Type B pancreatic cell (in vitro differentiated cells): ENCODE measurements at regions not wholly inside any gene's neighbourhood (a gene's known extent, or its start where the extent isn't known, plus 50 kb on each side); places are given as distances from the start of the nearest gene placed in this dataset.
A peak's percentile ranks its signal among the peaks of the same experiment; 100 is the strongest.

Source experiments
- DNase-seq: peaks from one replicate; pipeline ENCODE4 v3.0.0; 2021; ENCODE audit warnings: mixed read lengths; ENCODE audit not compliant: unreplicated experiment; ENCODE audit errors: extremely low spot score
- H3K27ac Mint-ChIP-seq: 2 replicates; pipeline ENCODE4 v1.8.0; 2021; ENCODE audit warnings: mild to moderate bottlenecking, mixed read lengths
- H3K27me3 Mint-ChIP-seq: 2 replicates; pipeline ENCODE4 v1.8.0; 2021; ENCODE audit warnings: mixed read lengths
- H3K36me3 Mint-ChIP-seq: 2 replicates; pipeline ENCODE4 v1.8.0; 2021; ENCODE audit warnings: mixed read lengths
- H3K4me1 Mint-ChIP-seq: one replicate; pipeline ENCODE4 v1.8.0; 2021; ENCODE audit warnings: mixed read lengths; ENCODE audit not compliant: unreplicated experiment
- H3K4me3 Mint-ChIP-seq: 2 replicates; pipeline ENCODE4 v1.8.0; 2021; ENCODE audit warnings: mild to moderate bottlenecking, mixed read lengths
- H3K9me3 Mint-ChIP-seq: 2 replicates; pipeline ENCODE4 v1.8.0; 2021; ENCODE audit warnings: mixed read lengths
- CTCF ChIP-seq: fragments of 200-600 bp; sonication (generic); conservative IDR thresholded peaks from 2 replicates; pipeline ENCODE4 v1.5.0; 2021; ENCODE audit warnings: antibody characterized with exemption, mild to moderate bottlenecking

DNA sequence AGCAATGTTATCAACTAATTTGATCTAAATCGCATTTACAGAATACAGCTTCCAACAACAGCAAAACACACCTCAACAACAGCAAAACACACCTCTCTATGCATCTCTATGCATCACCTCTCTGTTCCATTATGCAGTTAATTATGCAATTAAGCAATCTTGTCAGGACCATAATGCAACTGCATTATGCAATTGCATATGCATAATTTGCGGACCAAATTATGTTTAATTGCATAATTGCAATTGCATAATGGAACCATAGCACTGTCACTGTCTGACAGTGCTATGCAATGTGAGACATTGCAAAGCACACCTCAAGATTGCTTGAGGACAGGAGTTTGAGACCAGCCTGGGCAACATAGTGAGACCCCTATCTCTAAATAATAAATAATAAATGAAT lies 80.4 kb upstream of the PRSS3 start:
- peaks cover 3% of the 10 kb centered on the region for H3K4me1 Mint-ChIP-seq
- no peaks in the 10 kb centered on the region for H3K36me3 Mint-ChIP-seq
- TF ChIP-seq CTCF, result no peak
- no peak overlapping the region for H3K4me3 Mint-ChIP-seq
- no peaks in the 10 kb centered on the region for H3K9me3 Mint-ChIP-seq
- DNase-seq, result no peak
- H3K27ac Mint-ChIP-seq, result no peak overlapping the region
- peaks cover 25% of the 10 kb centered on the region for H3K27me3 Mint-ChIP-seq

GRCh38 chr9:33718987-33719386 lies 76.4 kb upstream of the PRSS3 start:
- DNase-seq, result no peak
- H3K36me3 Mint-ChIP-seq, result no peaks in the 10 kb centered on the region
- no peak for TF ChIP-seq CTCF
- H3K4me1 Mint-ChIP-seq, result no peaks in the 10 kb centered on the region
- H3K27me3 Mint-ChIP-seq, result peaks cover 27% of the 10 kb centered on the region
- H3K4me3 Mint-ChIP-seq, result no peak overlapping the region
- H3K9me3 Mint-ChIP-seq, result no peaks in the 10 kb centered on the region
- no peak overlapping the region for H3K27ac Mint-ChIP-seq

GRCh38 chr9:33719581-33720374 lies 75.6 kb upstream of the PRSS3 start:
- H3K27ac Mint-ChIP-seq, result no peak overlapping the region
- DNase-seq, result no peak
- peaks cover 27% of the 10 kb centered on the region for H3K27me3 Mint-ChIP-seq
- TF ChIP-seq CTCF, result peak; percentile 66
- no peaks in the 10 kb centered on the region for H3K4me1 Mint-ChIP-seq
- H3K4me3 Mint-ChIP-seq, result no peak overlapping the region
- H3K36me3 Mint-ChIP-seq, result no peaks in the 10 kb centered on the region
- H3K9me3 Mint-ChIP-seq, result peaks cover 4% of the 10 kb centered on the region

GRCh38 chr9:33721674-33722358 lies 73.5 kb upstream of the PRSS3 start:
- H3K27ac Mint-ChIP-seq, result no peak overlapping the region
- DNase-seq, result peak; percentile 95

GRCh38 chr9:33722359-33722675 lies 73.0 kb upstream of the PRSS3 start:
- Mint-ChIP-seq H3K4me1 (no peaks in the 10 kb centered on the region), H3K9me3 (peaks cover 4% of the 10 kb centered on the region), H3K36me3 (no peaks in the 10 kb centered on the region), H3K27me3 (peaks cover 23% of the 10 kb centered on the region), H3K4me3 (no peak overlapping the region), H3K27ac (no peak overlapping the region)
- no peak for TF ChIP-seq CTCF
- DNase-seq, result no peak

More at GRCh38 chr9:33721674-33722358, 73.5 kb upstream of the PRSS3 start:
- no peaks in the 10 kb centered on the region for H3K36me3 Mint-ChIP-seq
- peaks cover 4% of the 10 kb centered on the region for H3K9me3 Mint-ChIP-seq
- peaks cover 26% of the 10 kb centered on the region for H3K27me3 Mint-ChIP-seq
- H3K4me3 Mint-ChIP-seq, result no peak overlapping the region
- no peaks in the 10 kb centered on the region for H3K4me1 Mint-ChIP-seq
- peak; percentile 100 for TF ChIP-seq CTCF
